Upper lobe of right lung (tissue), 1 donor: ENCODE measurements at regions not wholly inside any gene's neighbourhood (a gene's known extent, or its start where the extent isn't known, plus 50 kb on each side); places are given as distances from the start of the nearest gene placed in this dataset.

Source experiments
- ATAC-seq: fragments of 200-7000 bp; cut with Tn5 transposase; one replicate; pipeline ENCODE4 v1.9.1; 2020; ENCODE audit warnings: mild to moderate bottlenecking, moderate library complexity
- DNase-seq: peaks from one replicate; pipeline ENCODE4 v3.0.0-alpha.2; 2020
- H3K27ac ChIP-seq: fragments of 200-600 bp; one replicate; pipeline ENCODE4 v1.8.0; 2022
- H3K27me3 ChIP-seq: fragments of 200-600 bp; one replicate; pipeline ENCODE4 v1.8.0; 2022; ENCODE audit warnings: mild to moderate bottlenecking
- H3K36me3 ChIP-seq: fragments of 200-600 bp; one replicate; pipeline ENCODE4 v1.8.0; 2022
- H3K4me1 ChIP-seq: fragments of 200-600 bp; one replicate; pipeline ENCODE4 v1.8.0; 2022
- H3K4me3 ChIP-seq: fragments of 200-600 bp; one replicate; pipeline ENCODE4 v1.8.0; 2022; ENCODE audit warnings: mild to moderate bottlenecking
- H3K9me3 ChIP-seq: fragments of 200-600 bp; one replicate; pipeline ENCODE4 v1.8.0; 2022
- CTCF ChIP-seq: fragments of 200-600 bp; IDR thresholded peaks from one replicate; pipeline ENCODE4 v1.8.0; 2022; ENCODE audit warnings: antibody characterized with exemption
- intact Hi-C: fragments of 100-400 bp; cut with DNase I; formaldehyde crosslinking; loops from one replicate; pipeline ENCODE4 v1.11.0; 2022
- donor health status: DM: no; HTN: yes; CAD: no; lungs with severe emphysema.

DNA sequence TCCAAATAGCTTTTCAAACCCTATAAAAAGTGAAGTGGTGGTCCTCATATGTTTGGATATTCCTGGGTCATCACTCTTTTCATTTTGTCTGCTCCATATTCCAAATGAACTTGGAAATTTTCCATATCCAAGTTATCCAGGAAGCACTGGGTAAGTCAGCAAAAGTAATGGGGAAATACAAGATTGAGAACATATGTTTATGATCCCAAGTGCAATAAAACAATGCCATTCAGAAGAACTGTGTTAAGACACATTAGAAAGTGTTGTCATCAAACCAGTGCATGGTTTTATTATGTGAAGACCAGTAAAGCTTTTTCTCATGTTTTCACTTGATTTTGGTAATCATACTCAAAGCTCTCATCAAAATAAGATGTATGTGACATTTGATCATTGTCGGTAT, 363.4 kb downstream of the RPRM start:
- no peak for DNase-seq
- no peaks in the 10 kb centered on the region for H3K36me3 ChIP-seq
- no peak for ATAC-seq
- intact Hi-C loops = no loop called here
- TF ChIP-seq CTCF = no peak
- H3K27ac ChIP-seq = no peak overlapping the region
- no peaks in the 10 kb centered on the region for H3K4me1 ChIP-seq
- H3K9me3 ChIP-seq = no peaks in the 10 kb centered on the region
- H3K27me3 ChIP-seq = no peaks in the 10 kb centered on the region
- H3K4me3 ChIP-seq = no peak overlapping the region

DNA sequence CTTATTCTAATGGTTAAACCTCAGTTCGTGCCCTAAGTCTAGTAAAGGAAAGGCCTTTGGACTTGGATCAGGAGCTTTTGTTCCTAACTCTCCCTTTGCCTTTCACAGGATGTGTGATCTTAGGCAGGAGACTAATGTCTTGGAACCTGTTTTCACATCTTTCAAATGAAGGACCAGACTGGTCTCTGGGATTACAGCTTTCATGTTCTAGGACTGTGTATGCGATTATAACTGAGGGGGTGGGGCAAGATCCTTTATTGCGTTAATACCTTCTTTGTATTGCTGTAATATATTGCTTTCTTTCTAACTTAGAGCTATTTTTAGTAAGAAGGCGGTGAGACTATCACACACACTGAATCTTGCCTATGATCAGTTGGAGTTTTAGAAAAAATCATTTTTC, 368.1 kb downstream of the RPRM start:
- no peak overlapping the region for H3K27ac ChIP-seq
- no peaks in the 10 kb centered on the region for H3K27me3 ChIP-seq
- intact Hi-C loops = no loop called here
- no peaks in the 10 kb centered on the region for H3K36me3 ChIP-seq
- H3K4me1 ChIP-seq = no peaks in the 10 kb centered on the region
- ATAC-seq (no peak), DNase-seq (no peak)
- H3K9me3 ChIP-seq = no peaks in the 10 kb centered on the region
- H3K4me3 ChIP-seq = no peak overlapping the region
- TF ChIP-seq CTCF = no peak

DNA sequence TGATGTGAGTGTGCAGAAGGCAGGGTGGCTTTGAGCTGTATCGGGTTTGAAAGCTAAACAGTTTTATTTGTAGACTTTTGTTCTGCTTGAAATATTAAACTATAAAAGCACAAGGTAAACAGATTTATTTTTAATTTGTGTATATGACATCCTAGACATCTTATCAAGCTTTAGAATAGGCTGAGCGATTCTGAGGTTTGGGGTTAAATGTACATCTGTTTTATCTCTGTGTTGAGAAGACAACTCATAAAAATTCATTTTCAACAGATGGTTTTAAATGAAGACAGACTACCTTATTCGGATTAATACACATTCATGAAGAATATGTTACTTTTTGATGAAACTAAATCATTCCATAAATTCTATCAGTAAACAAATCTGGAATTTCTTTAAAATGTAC, 368.8 kb downstream of the RPRM start:
- intact Hi-C loops = no loop called here
- H3K36me3 ChIP-seq = no peaks in the 10 kb centered on the region
- H3K4me1 ChIP-seq = no peaks in the 10 kb centered on the region
- H3K9me3 ChIP-seq = no peaks in the 10 kb centered on the region
- H3K27me3 ChIP-seq = no peaks in the 10 kb centered on the region
- TF ChIP-seq CTCF = no peak
- DNase-seq = no peak
- ATAC-seq = no peak
- H3K4me3 ChIP-seq = no peak overlapping the region
- H3K27ac ChIP-seq = no peak overlapping the region

DNA sequence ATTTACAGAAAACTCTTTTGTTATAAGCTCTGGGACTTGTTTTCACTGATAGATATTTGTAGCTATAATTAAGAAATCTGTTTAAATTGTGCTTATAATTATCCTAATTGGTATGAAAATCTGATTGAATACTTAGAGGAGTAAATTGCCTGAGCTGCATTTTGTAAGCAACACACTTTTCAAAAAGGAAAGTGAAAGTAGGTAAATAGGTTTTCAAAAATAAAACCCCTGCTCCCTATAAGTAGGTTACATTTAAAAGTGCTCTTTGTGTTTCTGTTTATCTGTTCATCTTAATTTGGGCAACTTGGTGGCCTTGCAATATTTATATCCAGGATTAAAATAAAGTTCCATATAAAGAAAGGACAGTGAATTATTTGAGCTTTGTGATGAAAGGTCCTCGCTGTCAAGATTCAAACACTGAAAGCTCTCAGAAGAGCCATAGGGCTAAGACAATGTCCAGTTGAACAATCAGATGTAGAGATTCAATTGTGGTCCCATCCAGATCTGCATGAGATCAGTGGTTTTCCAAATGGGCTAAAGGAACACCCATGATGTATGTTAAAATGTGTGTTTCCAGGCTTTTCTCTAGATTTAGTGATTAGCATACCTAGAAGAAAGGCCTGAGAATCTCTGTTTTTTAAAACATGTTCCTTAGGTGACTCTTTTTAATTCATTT, 371.6 kb downstream of the RPRM start:
- no peaks in the 10 kb centered on the region for H3K27me3 ChIP-seq
- H3K4me1 ChIP-seq = no peaks in the 10 kb centered on the region
- DNase-seq (no peak), ATAC-seq (no peak)
- H3K27ac ChIP-seq = no peak overlapping the region
- intact Hi-C loops = no loop called here
- H3K9me3 ChIP-seq = no peaks in the 10 kb centered on the region
- H3K4me3 ChIP-seq = no peak overlapping the region
- no peak for TF ChIP-seq CTCF
- no peaks in the 10 kb centered on the region for H3K36me3 ChIP-seq

GRCh38 chr2:153105829-153106578, 372.6 kb downstream of the RPRM start:
- H3K9me3 ChIP-seq = no peaks in the 10 kb centered on the region
- H3K4me3 ChIP-seq = no peak overlapping the region
- TF ChIP-seq CTCF = no peak
- DNase-seq = no peak
- intact Hi-C loops = no loop called here
- H3K27me3 ChIP-seq = no peaks in the 10 kb centered on the region
- no peaks in the 10 kb centered on the region for H3K4me1 ChIP-seq
- no peak for ATAC-seq
- no peaks in the 10 kb centered on the region for H3K36me3 ChIP-seq
- H3K27ac ChIP-seq = no peak overlapping the region
